Testis (tissue), 2 donors: ENCODE measurements at regions not wholly inside any gene's neighbourhood (a gene's known extent, or its start where the extent isn't known, plus 50 kb on each side); places are given as distances from the start of the nearest gene placed in this dataset.
"Not testable (repeated sequence)": the region's sequence is repeated elsewhere in the genome, so short reads cannot be mapped to it uniquely, and the experiment has no call there.

Experiments used
- DNase-seq: peaks from one replicate; pipeline ENCODE4 v3.0.0-alpha.2; 2019
- H3K27ac ChIP-seq, 2 donors: fragments of 200-600 bp; sonication (generic); one replicate each; pipeline ENCODE4 v1.5.1; 2019
- H3K27me3 ChIP-seq: fragments of 200-600 bp; sonication (generic); one replicate; pipeline ENCODE4 v1.5.1; 2019
- H3K36me3 ChIP-seq: fragments of 200-600 bp; sonication (generic); one replicate; pipeline ENCODE4 v1.5.1; 2017; ENCODE audit warnings: low read depth; ENCODE audit errors: missing control alignments
- H3K4me1 ChIP-seq: fragments of 200-600 bp; sonication (generic); one replicate; pipeline ENCODE4 v1.5.1; 2019
- H3K4me3 ChIP-seq, 2 donors: fragments of 200-600 bp; sonication (generic); one replicate each; pipeline ENCODE4 v1.5.1; 2017 to 2019
- H3K9me3 ChIP-seq: fragments of 200-600 bp; sonication (generic); one replicate; pipeline ENCODE4 v1.5.1; 2017
- CTCF ChIP-seq, 3 experiments: fragments of 450-650 bp in 2 of 3; fragments of 200-600 bp in 1 of 3; sonication (generic) in 1 of 3; IDR thresholded peaks; one replicate each; pipeline ENCODE4 v1.5.1; 2016 to 2019; ENCODE audit warnings: antibody characterized with exemption in 3 of 3, mild to moderate bottlenecking in 2 of 3, moderate library complexity in 1 of 3
- POLR2A ChIP-seq: fragments of 450-650 bp; IDR thresholded peaks from one replicate; pipeline ENCODE4 v1.6.1; 2017; ENCODE audit warnings: antibody characterized with exemption, mild to moderate bottlenecking, moderate library complexity
- whole genome bisulfite sequencing, 2 donors: methylation state at CpG; one replicate each; pipeline ENCODE4 v1.1.5; 2018; 5-methylcytosine and 5-hydroxymethylcytosine counted together
- intact Hi-C: fragments of 100-400 bp; cut with DNase I; formaldehyde crosslinking; loops from one replicate; pipeline ENCODE4 v1.15.1; 2023; ENCODE audit warnings: low total_unique reads

GRCh38 chr15:96472681-96473080, 142.2 kb downstream of the NR2F2 start:
- WGBS, 2 donors, result 65 to 75% methylated on average over 3 of the region's 3 CpGs
- Histone ChIP-seq H3K27me3 (no peaks in the 10 kb centered on the region), H3K27ac (no peak overlapping the region), H3K36me3 (no peaks in the 10 kb centered on the region), H3K9me3 (no peaks in the 10 kb centered on the region), H3K4me1 (no peaks in the 10 kb centered on the region), H3K4me3 (no peak overlapping the region)
- intact Hi-C loops, result no loop called here
- DNase-seq, result no peak
- no peak for TF ChIP-seq CTCF (IDR thresholded peaks at IDR 0.05)
- no peak for TF ChIP-seq POLR2A

- DNase-seq, result no peak
- Histone ChIP-seq H3K4me1 (no peaks in the 10 kb centered on the region), H3K27me3 (no peaks in the 10 kb centered on the region), H3K9me3 (no peaks in the 10 kb centered on the region), H3K27ac (no peak overlapping the region), H3K36me3 (no peaks in the 10 kb centered on the region), H3K4me3 (no peak overlapping the region)
- intact Hi-C loops, result no loop called here
- TF ChIP-seq POLR2A (no peak), CTCF (IDR thresholded peaks at IDR 0.05) (no peak)
- WGBS, 2 donors, result 74 to 77% methylated on average over 5 of the region's 5 CpGs
Observed at GRCh38 chr15:96473556-96473955, 143.1 kb downstream of the NR2F2 start.

DNA sequence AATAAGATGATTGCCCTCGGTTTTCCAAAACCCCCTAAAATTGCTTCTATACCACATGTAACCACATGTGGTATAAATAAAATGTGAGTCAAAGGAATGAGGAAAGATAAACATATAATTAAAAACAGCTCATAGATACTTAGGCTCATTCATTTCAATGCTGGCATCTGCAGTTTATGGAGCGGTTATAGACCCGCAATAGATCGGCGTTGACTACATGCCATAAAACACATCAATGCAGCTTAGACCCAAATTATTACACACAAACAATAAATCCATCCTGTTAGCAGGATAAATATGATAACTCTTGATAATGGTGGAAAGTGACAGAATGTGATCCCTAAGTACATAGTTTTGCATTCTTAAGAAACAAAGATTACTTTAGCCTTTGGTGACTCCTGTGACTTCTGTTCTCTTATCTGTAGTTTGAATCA, 143.7 kb downstream of the NR2F2 start:
- H3K36me3 ChIP-seq, result no peaks in the 10 kb centered on the region
- H3K4me1 ChIP-seq, result no peaks in the 10 kb centered on the region
- no peak for DNase-seq
- no peak overlapping the region for H3K27ac ChIP-seq
- no peak for TF ChIP-seq POLR2A
- no peak for TF ChIP-seq CTCF (IDR thresholded peaks at IDR 0.05)
- H3K9me3 ChIP-seq, result no peaks in the 10 kb centered on the region
- no peaks in the 10 kb centered on the region for H3K27me3 ChIP-seq
- intact Hi-C loops, result no loop called here
- WGBS, 2 donors, result 77% methylated on average over 5 of the region's 5 CpGs
- no peak overlapping the region for H3K4me3 ChIP-seq

GRCh38 chr15:96477227-96477626, 146.7 kb downstream of the NR2F2 start:
- 86 to 91% methylated on average over 3 of the region's 3 CpGs for WGBS, 2 donors
- no peak overlapping the region for H3K27ac ChIP-seq
- H3K4me3 ChIP-seq, result no peak overlapping the region
- no peaks in the 10 kb centered on the region for H3K4me1 ChIP-seq
- H3K27me3 ChIP-seq, result no peaks in the 10 kb centered on the region
- no peak for DNase-seq
- intact Hi-C loops, result no loop called here
- TF ChIP-seq POLR2A, result no peak
- no peak for TF ChIP-seq CTCF (IDR thresholded peaks at IDR 0.05)
- no peaks in the 10 kb centered on the region for H3K9me3 ChIP-seq
- no peaks in the 10 kb centered on the region for H3K36me3 ChIP-seq

DNA sequence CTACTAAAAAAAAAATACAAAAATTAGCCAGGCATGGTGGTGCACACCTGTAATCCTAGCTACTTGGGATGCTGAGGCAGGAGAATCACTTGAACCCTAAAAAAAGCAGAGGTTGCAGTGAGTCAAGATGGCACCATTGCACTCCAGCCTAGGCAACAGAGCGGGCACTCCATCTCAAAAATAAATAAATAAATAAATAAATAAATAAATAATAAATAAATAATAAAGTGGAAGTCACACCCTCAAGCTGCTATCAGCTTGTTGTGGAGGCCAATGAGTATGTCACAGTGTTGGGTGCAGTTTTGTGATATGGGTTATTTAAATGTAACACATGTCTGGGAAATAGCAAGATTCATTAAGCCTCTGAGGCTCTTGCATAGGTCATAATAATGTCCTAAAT, 153.9 kb downstream of the NR2F2 start:
- H3K27ac ChIP-seq, H3K4me1 ChIP-seq, H3K4me3 ChIP-seq, DNase-seq, H3K9me3 ChIP-seq, H3K36me3 ChIP-seq, H3K27me3 ChIP-seq, intact Hi-C loops: not testable (repeated sequence)
- 100% methylated on average over 1 of the region's 1 CpG for WGBS, 2 donors
